CD8-positive, alpha-beta memory T cell (primary cell): ENCODE measurements at regions not wholly inside any gene's neighbourhood (a gene's known extent, or its start where the extent isn't known, plus 50 kb on each side); places are given as distances from the start of the nearest gene placed in this dataset.

ENCODE experiments used
- CTCF ChIA-PET: fragments of 350-600 bp; sonication (Branson Sonifier 250); formaldehyde crosslinking; loops from one replicate; lab custom pipeline; 2021; ENCODE audit warnings: antibody characterized with exemption; lab: Charles Lee
- POLR2A ChIA-PET: fragments of 350-600 bp; sonication (Branson Sonifier 250); formaldehyde crosslinking; loops from one replicate; lab custom pipeline; 2021; ENCODE audit warnings: antibody characterized with exemption; lab: Charles Lee
- DNase-seq, 5 donors: peaks; one replicate each; pipeline versions ENCODE4 v3.0.0 to v3.0.0-alpha.2; 2020 to 2022; ENCODE audit warnings: mixed read lengths in 1 of 5
- H3K27ac ChIP-seq: one replicate; pipeline ENCODE4 v1.7.0; 2013; ENCODE audit warnings: low read depth, mild to moderate bottlenecking, low read length, moderate library complexity
- H3K27me3 ChIP-seq: 2 replicates; pipeline ENCODE4 v1.7.0; 2013; ENCODE audit warnings: low read length, mild to moderate bottlenecking; ENCODE audit not compliant: insufficient read depth, poor library complexity, severe bottlenecking
- H3K36me3 ChIP-seq: 2 replicates; pipeline ENCODE4 v1.7.0; 2013; ENCODE audit warnings: mild to moderate bottlenecking, low read length, moderate library complexity; ENCODE audit not compliant: insufficient read depth
- H3K4me1 ChIP-seq: 2 replicates; pipeline ENCODE4 v1.7.0; 2013; ENCODE audit warnings: mild to moderate bottlenecking, low read length, moderate library complexity; ENCODE audit not compliant: insufficient read depth
- H3K4me3 ChIP-seq: 2 replicates; pipeline ENCODE4 v1.7.0; 2013; ENCODE audit warnings: mild to moderate bottlenecking, low read length
- H3K9me3 ChIP-seq: 2 replicates; pipeline ENCODE4 v1.7.0; 2013; ENCODE audit warnings: mild to moderate bottlenecking, low read length
- H3K27ac Mint-ChIP-seq, 8 donors: one replicate each; pipeline ENCODE4 v1.8.0; 2020 to 2021; ENCODE audit warnings: mixed read lengths in 8 of 8, mild to moderate bottlenecking in 6 of 8, inconsistent platforms in 3 of 8, moderate library complexity in 3 of 8
- H3K27me3 Mint-ChIP-seq, 2 donors: one replicate each; pipeline ENCODE4 v1.8.0; 2020 to 2021; ENCODE audit warnings: mixed read lengths in 2 of 2, mild to moderate bottlenecking in 1 of 2, moderate library complexity in 1 of 2
- H3K36me3 Mint-ChIP-seq, 3 donors: one replicate each; pipeline ENCODE4 v1.8.0; 2020 to 2021; ENCODE audit warnings: mixed read lengths in 3 of 3, inconsistent platforms in 1 of 3, mild to moderate bottlenecking in 1 of 3
- H3K4me1 Mint-ChIP-seq, 3 donors: one replicate each; pipeline ENCODE4 v1.8.0; 2020 to 2021; ENCODE audit warnings: mixed read lengths in 3 of 3, inconsistent platforms in 1 of 3, mild to moderate bottlenecking in 1 of 3
- H3K4me3 Mint-ChIP-seq, 7 donors: one replicate each; pipeline ENCODE4 v1.8.0; 2020 to 2021; ENCODE audit warnings: mixed read lengths in 7 of 7, mild to moderate bottlenecking in 6 of 7, moderate library complexity in 4 of 7, inconsistent platforms in 2 of 7
- H3K9me3 Mint-ChIP-seq, 5 donors: one replicate each; pipeline ENCODE4 v1.8.0; 2020 to 2022; ENCODE audit warnings: mixed read lengths in 5 of 5, mild to moderate bottlenecking in 3 of 5, moderate library complexity in 2 of 5, inconsistent platforms in 1 of 5

GRCh38 chr2:58967736-58968135 is 726.6 kb upstream of the FANCL start:
- Mint-ChIP-seq H3K4me1 (no peaks in the 10 kb centered on the region), H3K36me3 (no peaks in the 10 kb centered on the region), H3K27ac (no peak overlapping the region), H3K27me3 (peaks cover 0 to 1% of the 10 kb centered on the region in 2 donors), H3K9me3 (no peaks in the 10 kb centered on the region), H3K4me3 (no peak overlapping the region)
- no peaks in the 10 kb centered on the region for H3K27me3 ChIP-seq
- no peaks in the 10 kb centered on the region for H3K36me3 ChIP-seq
- no peaks in the 10 kb centered on the region for H3K4me1 ChIP-seq
- H3K27ac ChIP-seq, result no peak overlapping the region
- H3K4me3 ChIP-seq, result no peak overlapping the region
- H3K9me3 ChIP-seq, result no peaks in the 10 kb centered on the region
- POLR2A ChIA-PET, result no interaction called here
- CTCF ChIA-PET, result no interaction called here
- no peak for DNase-seq

- H3K4me1 ChIP-seq, result no peaks in the 10 kb centered on the region
- H3K27ac Mint-ChIP-seq, result no peak overlapping the region
- DNase-seq, result no peak
- no peaks in the 10 kb centered on the region for H3K9me3 ChIP-seq
- H3K36me3 ChIP-seq, result no peaks in the 10 kb centered on the region
- no peaks in the 10 kb centered on the region for H3K4me1 Mint-ChIP-seq
- no peak overlapping the region for H3K4me3 ChIP-seq
- H3K27me3 ChIP-seq, result no peaks in the 10 kb centered on the region
- H3K27me3 Mint-ChIP-seq, result no peaks in the 10 kb centered on the region
- H3K4me3 Mint-ChIP-seq, result no peak overlapping the region
- POLR2A ChIA-PET, result no interaction called here
- CTCF ChIA-PET, result interaction anchor here (1.6 kb wide), 1 partner anchor 8 kb away, joined by 3 read pairs; no protein-coding TSS in a partner anchor
- no peaks in the 10 kb centered on the region for H3K9me3 Mint-ChIP-seq
- H3K36me3 Mint-ChIP-seq, result no peaks in the 10 kb centered on the region
- no peak overlapping the region for H3K27ac ChIP-seq
Observed at GRCh38 chr2:58965602-58966001, 724.5 kb upstream of the FANCL start.

DNA sequence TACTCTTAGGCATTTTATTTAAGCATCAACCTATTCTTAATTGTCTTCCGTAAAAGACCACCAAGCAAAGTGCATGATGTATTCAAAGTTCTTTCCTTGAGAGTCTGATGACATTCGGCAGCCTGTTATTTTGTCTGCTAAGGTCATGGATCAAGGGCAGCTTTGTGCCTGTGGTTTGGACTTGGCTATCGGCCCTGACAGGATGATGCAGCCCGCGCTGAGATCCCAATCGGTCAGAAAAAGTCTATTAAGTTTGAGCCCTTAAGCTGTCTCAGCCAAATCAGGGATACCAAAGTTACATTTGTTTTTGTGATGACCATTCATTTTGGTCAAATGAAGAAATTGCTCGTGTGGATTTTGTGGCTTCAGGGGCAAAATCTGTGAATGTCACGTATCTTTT is 718.9 kb upstream of the FANCL start:
- POLR2A ChIA-PET, result no interaction called here
- no peaks in the 10 kb centered on the region for H3K36me3 ChIP-seq
- no peak overlapping the region for H3K4me3 Mint-ChIP-seq

DNA sequence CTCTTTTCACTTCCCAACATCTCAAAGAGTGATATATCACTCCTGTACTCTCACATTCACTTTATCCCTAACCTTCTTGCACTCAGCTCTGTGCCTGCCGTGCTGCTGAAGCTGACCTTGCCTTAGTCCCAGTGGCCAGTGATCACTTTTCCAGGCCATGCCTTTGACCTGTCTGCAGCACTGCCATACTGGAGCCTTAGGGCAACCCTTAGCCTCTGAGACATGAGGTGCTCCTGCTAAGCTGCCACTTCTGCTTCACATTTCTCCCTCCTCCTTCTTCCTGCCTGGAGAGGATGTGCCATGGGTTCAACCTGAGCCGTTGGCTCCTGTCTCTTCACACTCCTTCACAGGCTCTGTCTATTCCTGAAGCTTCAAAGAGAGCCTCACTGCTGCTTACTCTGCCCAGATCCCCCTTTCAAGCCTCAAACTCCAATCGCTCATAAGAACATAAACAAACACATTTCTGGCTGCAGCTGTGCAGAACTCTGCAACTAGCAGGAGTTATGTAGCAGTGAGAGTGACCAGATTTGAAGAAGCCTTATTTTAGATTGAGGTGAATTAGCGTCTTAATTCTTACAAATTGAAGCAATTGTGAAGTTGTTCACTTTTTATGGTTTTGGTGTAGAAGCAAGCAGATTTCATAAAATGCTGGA is 716.2 kb upstream of the FANCL start:
- DNase-seq, result no peak
- Histone ChIP-seq H3K9me3 (no peaks in the 10 kb centered on the region), H3K27me3 (no peaks in the 10 kb centered on the region), H3K4me3 (no peak overlapping the region), H3K36me3 (no peaks in the 10 kb centered on the region), H3K4me1 (no peaks in the 10 kb centered on the region), H3K27ac (no peak overlapping the region)
- Mint-ChIP-seq H3K9me3 (peaks cover 0 to 1% (median 0%) of the 10 kb centered on the region in 5 donors), H3K4me1 (no peaks in the 10 kb centered on the region), H3K27me3 (no peaks in the 10 kb centered on the region), H3K36me3 (no peaks in the 10 kb centered on the region), H3K4me3 (no peak overlapping the region), H3K27ac (no peak overlapping the region)
- ChIA-PET CTCF (no interaction called here), POLR2A (no interaction called here)

More for the DNA sequence above, 718.9 kb upstream of the FANCL start:
- Histone ChIP-seq H3K27ac (no peak overlapping the region), H3K27me3 (no peaks in the 10 kb centered on the region), H3K4me1 (no peaks in the 10 kb centered on the region), H3K9me3 (no peaks in the 10 kb centered on the region), H3K4me3 (no peak overlapping the region)
- Mint-ChIP-seq H3K36me3 (no peaks in the 10 kb centered on the region), H3K27me3 (no peaks in the 10 kb centered on the region), H3K4me1 (no peaks in the 10 kb centered on the region), H3K9me3 (peaks cover 0 to 1% (median 0%) of the 10 kb centered on the region in 5 donors), H3K27ac (no peak overlapping the region)
- CTCF ChIA-PET, result no interaction called here
- no peak for DNase-seq

- POLR2A ChIA-PET, result no interaction called here
- H3K4me1 Mint-ChIP-seq, result no peaks in the 10 kb centered on the region
- DNase-seq, result no peak
Observed at GRCh38 chr2:58954880-58955385, 713.8 kb upstream of the FANCL start.

GRCh38 chr2:58951722-58952121 is 710.6 kb upstream of the FANCL start:
- H3K27me3 ChIP-seq, result no peaks in the 10 kb centered on the region
- peaks cover 0 to 8% (median 0%) of the 10 kb centered on the region in 5 donors for H3K9me3 Mint-ChIP-seq
- DNase-seq, result no peak
- no peak overlapping the region for H3K27ac ChIP-seq
- H3K4me3 ChIP-seq, result no peak overlapping the region
- H3K4me1 Mint-ChIP-seq, result no peaks in the 10 kb centered on the region
- no peaks in the 10 kb centered on the region for H3K27me3 Mint-ChIP-seq
- H3K9me3 ChIP-seq, result no peaks in the 10 kb centered on the region
- CTCF ChIA-PET, result no interaction called here
- H3K36me3 ChIP-seq, result no peaks in the 10 kb centered on the region
- no peak overlapping the region for H3K27ac Mint-ChIP-seq
- POLR2A ChIA-PET, result no interaction called here
- no peaks in the 10 kb centered on the region for H3K4me1 ChIP-seq
- H3K4me3 Mint-ChIP-seq, result no peak overlapping the region
- no peaks in the 10 kb centered on the region for H3K36me3 Mint-ChIP-seq

More at GRCh38 chr2:58954880-58955385, 713.8 kb upstream of the FANCL start:
- no peaks in the 10 kb centered on the region for H3K36me3 Mint-ChIP-seq
- H3K36me3 ChIP-seq, result no peaks in the 10 kb centered on the region
- H3K9me3 ChIP-seq, result no peaks in the 10 kb centered on the region
- no peak overlapping the region for H3K4me3 Mint-ChIP-seq
- no peak overlapping the region for H3K27ac ChIP-seq
- no peak overlapping the region for H3K27ac Mint-ChIP-seq
- H3K4me3 ChIP-seq, result no peak overlapping the region
- H3K27me3 ChIP-seq, result no peaks in the 10 kb centered on the region
- H3K9me3 Mint-ChIP-seq, result peaks cover 0 to 2% (median 0%) of the 10 kb centered on the region in 5 donors
- CTCF ChIA-PET, result no interaction called here
- no peaks in the 10 kb centered on the region for H3K4me1 ChIP-seq
- no peaks in the 10 kb centered on the region for H3K27me3 Mint-ChIP-seq

DNA sequence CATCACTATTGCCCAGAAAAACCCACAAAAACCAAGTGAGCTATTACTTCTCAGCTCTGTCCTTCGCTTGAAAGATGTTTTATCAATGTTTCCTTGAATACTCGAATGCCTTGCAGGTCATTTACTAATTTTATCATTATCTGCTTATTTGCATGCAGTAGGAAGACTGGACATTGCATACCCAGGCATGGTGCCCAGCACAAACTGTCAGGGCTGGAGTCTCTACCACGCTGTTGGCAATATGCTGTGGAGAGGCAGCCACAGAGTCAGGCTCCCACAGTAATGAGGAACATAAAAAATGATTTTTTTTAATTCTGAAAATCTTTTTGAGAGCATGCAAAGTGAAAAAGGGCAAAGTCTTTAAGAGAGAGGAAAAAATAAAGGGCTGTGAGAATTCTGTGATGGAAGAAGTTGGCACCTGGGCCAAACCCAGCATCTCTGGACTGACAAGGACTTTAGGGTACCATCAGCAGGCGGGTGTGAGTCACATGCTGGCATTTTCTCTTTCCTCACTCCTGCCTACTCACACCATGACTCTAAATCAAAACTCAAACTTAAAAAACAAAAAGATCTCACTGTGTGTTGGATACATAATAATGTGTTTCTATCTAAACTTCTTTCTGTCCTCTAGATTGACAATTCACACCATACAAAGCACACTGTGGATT is 709.8 kb upstream of the FANCL start:
- H3K4me1 Mint-ChIP-seq, result no peaks in the 10 kb centered on the region
- Histone ChIP-seq H3K36me3 (no peaks in the 10 kb centered on the region), H3K27ac (no peak overlapping the region), H3K4me3 (no peak overlapping the region), H3K27me3 (no peaks in the 10 kb centered on the region), H3K9me3 (no peaks in the 10 kb centered on the region), H3K4me1 (no peaks in the 10 kb centered on the region)
- H3K27ac Mint-ChIP-seq, result peak overlapping the region in 1 of 8 donors; percentile 31
- peaks cover 0 to 8% (median 0%) of the 10 kb centered on the region in 5 donors for H3K9me3 Mint-ChIP-seq
- DNase-seq, result no peak
- no peaks in the 10 kb centered on the region for H3K36me3 Mint-ChIP-seq
- CTCF ChIA-PET, result no interaction called here
- H3K27me3 Mint-ChIP-seq, result no peaks in the 10 kb centered on the region
- H3K4me3 Mint-ChIP-seq, result no peak overlapping the region
- POLR2A ChIA-PET, result no interaction called here

DNA sequence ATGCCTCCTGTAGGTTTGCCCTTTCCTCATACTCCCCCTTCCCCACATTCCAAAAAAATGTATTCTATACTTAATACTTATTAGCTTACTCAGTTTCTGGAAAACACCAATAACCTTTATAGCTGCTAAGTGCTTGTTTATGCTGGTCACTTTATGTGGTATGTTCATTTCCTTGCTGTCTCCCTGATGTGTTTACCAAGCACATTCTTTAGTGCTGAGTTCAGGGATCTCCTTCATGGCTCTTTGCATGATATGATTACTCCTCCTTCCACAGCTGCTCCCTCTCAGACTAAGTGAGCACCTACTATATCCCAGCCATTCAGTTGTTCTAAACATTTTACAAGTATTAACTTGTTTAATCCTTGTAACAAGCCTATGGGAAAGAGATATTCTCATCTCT is 698.3 kb upstream of the FANCL start:
- Mint-ChIP-seq H3K27ac (no peak overlapping the region), H3K4me1 (no peaks in the 10 kb centered on the region), H3K27me3 (no peaks in the 10 kb centered on the region), H3K4me3 (no peak overlapping the region), H3K36me3 (no peaks in the 10 kb centered on the region), H3K9me3 (peaks cover 0 to 8% (median under 1%) of the 10 kb centered on the region in 5 donors)
- no peaks in the 10 kb centered on the region for H3K9me3 ChIP-seq
- H3K4me1 ChIP-seq, result no peaks in the 10 kb centered on the region
- no peaks in the 10 kb centered on the region for H3K36me3 ChIP-seq
- no peaks in the 10 kb centered on the region for H3K27me3 ChIP-seq
- no peak for DNase-seq
- ChIA-PET CTCF (no interaction called here), POLR2A (no interaction called here)
- no peak overlapping the region for H3K4me3 ChIP-seq
- no peak overlapping the region for H3K27ac ChIP-seq
